ENCODE measurements at regions not wholly inside any gene's neighbourhood (a gene's known extent, or its start where the extent isn't known, plus 50 kb on each side); places are given as distances from the start of the nearest gene placed in this dataset.

GRCh38 chr1:25033030-25033827, 103.2 kb upstream of the RUNX3 start:
- DNase-seq = no peak

GRCh38 chr1:25031966-25032667, 102.0 kb upstream of the RUNX3 start:
- peak; percentile 86 for DNase-seq

DNA sequence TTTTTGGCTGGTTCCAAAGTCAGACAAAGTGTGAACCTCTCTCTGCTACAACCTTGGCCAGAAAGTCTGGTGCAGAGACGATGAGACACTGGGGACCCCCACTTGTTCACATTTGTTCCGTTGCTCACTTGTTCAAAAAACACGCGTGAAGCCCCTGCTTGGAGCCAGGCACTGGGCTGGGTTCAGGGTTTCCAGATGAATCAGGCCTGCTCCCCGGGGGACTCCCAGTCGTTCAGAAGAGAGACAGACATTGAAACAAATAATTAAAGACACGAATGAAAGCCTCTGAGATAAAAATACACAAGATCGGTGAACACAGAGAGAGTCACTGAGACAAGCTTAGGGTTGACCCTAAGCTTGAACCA, 101.5 kb upstream of the RUNX3 start:
- no peak for DNase-seq

DNA sequence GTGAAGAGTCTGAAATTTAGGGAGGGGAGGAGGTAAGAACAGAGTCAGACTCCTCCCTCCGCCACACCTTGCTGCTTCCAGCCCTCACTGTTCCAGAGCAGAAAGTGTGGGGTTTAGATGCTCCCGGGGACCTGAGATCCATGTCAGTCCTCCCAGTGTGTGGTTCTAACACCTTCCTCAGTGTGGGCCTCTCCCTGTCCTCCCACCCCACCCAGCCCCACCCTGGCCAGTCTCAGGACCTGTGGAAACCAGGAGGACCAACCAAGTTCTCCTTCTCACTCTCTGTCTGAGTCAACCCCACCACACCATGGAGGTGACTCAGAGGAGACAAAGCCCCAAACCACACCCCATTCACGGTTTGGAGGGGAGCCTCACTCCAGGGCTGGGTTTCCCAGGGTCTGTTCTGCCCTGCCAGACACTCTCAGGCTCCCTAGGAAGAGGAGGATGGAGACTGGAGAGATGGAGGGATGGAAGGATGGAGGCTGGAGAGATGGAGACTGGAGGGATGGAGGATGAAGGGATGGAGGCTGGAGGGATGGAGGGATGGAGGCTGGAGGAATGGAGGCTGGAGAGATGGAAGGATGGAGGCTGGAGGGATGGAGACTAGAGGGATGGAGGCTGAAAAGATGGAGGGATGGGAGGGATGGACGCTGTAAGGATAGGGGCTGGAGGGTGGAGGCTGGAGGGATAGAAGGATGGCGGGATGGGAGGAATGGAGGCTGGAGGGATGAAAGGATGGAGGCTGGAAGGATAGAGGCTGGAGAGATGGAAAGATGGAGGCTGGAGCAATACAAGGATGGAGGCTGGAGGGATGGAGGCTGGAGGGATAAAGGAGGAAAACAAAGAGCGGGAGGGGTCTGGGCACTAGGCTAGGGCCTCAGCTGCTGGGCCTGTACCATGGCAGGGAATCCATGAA, 100.9 kb upstream of the RUNX3 start:
- DNase-seq = no peak

DNA sequence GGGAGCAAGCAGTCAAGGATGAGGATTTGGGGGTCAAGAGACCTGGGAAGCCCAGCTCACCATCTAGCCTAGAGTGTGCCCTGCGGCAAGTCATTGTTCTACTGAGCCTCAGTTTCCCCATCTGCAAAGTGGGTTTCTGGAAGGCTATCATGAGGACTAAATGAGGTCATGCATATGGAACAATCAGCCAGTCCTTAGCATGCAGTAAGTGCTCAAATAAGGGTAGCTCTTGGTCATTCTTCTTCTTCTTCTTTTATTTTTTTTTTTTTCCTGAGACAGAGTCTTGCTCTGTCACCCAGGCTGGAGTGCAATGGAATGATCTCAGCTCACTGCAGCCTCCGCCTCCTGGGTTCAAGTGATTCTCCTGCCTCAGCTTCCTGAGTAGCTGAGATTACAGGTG, 99.9 kb upstream of the RUNX3 start:
- no peak for DNase-seq

DNA sequence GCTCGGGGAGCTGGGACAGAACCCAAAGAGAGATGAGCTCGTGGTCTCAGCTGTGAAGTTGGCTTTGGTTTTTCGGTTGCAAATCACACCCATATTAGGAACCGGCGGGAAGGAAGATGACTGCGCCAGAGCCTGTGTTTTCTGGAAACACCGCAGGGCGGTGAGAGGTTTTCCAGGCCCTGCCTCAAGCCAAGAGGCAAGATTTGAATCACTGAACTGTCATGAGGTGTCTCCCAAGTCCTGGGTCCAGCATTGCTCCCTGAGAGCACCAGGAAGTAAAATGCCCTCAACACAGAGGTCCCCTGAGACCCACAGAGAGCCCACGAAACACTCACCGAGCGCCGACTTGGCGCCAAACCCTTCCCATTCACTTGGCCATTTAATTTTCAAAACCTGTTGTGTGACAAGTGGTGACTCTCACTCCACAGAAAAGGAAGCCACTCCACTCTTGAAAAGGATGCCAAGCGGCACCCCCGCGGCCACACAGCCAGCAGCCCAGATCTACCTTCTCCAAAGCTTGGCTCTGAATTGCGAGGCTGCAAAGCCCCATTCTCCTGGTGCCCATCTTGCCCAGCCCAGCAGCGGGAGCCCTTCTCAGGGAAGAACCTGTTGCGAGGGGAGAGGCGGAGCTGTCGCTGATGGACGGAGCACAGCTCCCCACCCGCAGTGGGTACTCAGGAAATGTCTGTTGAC, 99.0 kb upstream of the RUNX3 start:
- DNase-seq = peak; percentile 73

- DNase-seq = no peak
Observed at GRCh38 chr1:25028587-25028906, 98.5 kb upstream of the RUNX3 start.

DNA sequence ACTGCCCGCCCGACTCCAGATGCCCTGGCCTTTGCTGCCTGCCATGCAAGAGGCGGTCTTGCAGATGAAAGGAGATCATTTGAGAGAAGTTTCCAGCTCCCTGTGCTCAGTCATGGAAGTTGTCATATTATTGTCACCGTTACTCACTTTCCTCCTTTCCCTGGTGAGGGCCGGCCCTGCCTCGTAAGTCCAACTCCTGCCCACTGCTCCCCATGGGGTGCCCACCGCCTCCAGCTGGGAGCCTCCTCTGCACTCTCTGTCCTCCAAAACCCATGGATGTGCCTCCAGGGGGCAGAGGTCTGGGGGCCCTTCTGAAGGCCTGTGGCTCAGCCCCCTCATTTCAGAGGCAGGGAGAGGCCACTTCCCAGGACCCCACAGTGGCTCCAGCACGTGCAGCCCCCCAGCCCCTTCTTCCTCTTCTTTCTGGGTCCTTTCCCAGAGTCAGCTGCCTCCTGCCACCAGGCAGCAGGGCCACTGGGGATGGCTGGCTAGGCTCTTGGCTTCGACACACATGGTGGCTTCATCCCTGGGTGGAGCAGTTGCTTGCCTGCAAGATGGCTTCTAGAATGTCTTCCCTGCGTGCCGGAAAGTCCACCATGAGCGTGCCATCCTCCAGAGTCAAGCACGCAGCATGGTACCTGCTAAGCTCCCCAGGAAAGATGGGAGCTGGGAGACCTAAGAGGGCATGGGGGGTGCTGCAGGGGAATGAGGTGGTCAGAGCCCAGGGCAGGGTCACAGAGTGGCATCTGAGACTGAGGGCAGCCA, 97.9 kb upstream of the RUNX3 start:
- no peak for DNase-seq

GRCh38 chr1:25026730-25027450, 96.8 kb upstream of the RUNX3 start:
- DNase-seq = no peak

DNA sequence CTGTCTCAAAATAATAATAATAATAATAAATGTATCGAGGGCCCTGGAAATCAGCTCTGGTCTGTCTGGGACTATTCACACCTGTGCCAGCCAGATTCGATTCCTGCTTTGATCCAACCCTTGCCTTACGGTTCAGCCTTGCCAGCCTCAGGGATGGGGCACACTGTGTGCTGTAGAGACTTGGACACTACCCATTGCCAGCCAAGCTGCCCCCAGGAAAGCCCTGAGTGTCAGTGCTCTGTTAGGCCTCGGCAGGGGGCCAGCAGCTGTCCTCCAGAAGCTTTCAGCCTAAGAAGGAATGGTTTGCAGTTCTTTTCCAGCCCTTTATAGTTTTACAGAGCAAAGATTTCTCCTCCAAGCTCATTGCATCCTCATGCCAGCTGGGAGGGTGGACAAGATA, 96.2 kb upstream of the RUNX3 start:
- DNase-seq = no peak

- DNase-seq = no peak
Observed at GRCh38 chr1:25024615-25025350, 94.7 kb upstream of the RUNX3 start.

DNA sequence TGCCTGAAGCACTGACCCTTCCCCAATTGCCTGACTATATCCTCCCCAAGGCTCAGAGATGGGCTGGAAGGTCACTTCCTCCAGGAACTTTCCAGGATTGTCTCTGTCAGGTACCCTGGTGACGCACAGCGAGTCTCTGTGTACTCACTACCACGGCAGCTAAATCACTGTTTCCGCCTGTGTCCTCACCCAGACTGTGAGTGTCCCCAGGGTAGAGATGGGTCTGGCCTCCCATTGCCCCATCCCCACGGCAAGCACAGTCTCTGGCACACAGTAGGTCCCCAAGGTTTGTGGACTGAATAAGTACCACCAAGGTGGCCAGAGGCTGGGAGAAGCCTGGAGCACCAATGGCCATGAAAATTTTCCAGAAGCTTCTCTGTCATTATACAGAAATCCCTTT, 93.8 kb upstream of the RUNX3 start:
- DNase-seq = no peak

DNA sequence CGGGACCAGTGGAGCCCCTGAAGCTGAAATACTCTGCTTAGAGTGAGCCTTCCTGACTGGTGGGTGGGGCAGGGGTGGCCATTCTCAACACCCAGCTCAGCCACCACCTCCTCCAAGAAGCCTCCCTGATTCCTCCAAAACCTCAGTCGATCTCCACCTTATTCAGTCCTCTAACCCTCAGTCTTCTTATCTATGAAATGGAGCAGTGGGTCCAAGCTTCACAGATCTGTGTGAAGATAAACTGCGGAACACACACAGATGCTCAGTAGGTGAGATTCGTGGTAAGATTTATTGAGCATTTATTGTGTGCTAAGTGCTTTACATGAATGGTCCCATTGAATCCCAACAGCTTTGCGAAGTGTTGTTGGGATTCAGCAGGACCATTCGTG, 93.1 kb upstream of the RUNX3 start:
- no peak for DNase-seq

DNA sequence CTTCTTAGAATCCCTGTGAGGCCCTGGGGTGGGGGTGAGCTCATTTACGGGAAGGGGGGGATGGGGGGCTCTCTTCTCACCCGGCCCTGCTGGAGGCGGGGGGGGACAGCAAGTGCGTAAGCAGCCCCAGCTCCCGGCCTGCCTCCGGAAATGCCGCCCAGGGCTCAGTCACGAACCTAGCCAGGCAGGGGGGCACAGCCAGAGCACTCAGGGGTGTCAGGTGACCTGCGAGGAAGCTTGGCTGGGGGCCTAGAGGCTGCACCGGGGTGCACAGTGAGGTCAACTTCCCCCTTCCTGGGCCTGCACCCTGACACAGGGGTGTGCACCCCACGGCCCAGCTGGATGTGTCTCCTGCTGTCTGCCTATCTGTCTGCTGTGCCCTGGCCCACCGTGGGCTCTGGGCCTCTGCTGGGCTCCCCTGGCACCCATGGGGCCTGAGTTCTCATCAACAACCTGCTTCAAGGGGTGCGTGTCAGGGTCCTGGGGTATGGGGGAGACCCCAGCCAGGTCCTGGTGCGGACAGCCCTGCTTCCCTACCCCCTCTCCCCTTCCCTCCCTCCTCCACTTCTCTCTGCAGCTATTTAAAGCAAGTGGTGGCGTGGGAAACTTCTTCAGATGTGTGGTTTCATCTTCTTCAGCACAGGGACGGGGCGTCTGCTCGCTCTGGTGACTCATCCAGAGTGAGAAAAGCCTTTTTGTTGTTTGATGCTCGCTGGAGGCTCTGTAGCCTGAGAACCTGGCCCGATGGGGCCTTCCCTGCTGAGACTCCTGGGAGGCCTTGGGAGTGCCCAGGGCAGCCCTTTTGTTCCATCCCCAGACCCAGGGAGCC, 92.5 kb upstream of the RUNX3 start:
- DNase-seq = no peak

DNA sequence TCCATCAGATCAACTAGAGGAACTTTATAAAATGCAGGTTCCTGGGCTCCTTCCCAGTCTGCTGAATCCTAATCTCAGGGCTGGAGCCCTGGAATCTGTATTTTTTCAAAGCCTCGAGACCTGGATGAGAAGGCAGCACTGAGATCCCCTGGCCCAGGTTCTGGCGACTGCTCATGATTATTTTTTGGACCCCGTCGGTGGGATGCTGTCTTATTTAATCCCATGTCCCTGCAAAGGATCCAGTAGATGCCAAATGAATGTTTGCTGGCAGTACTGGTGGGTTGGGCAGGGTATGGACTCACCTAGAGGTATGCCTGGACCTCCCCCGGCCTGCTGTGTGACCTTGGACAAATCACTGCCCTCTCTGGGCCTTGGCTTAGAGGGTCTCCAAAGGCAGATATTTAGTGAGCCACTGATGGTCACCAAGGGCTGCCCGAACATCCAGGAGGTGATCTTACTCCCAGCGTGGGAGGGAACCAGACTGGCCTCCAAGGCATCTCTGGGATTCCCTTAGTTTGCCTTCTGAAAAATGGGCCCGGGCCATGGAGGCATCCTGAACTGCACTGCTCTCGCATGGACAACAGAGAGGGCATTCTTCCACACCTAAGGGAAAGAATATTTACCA, 91.6 kb upstream of the RUNX3 start:
- DNase-seq = no peak

- DNase-seq = no peak
Observed at GRCh38 chr1:25020851-25021590, 90.9 kb upstream of the RUNX3 start.

- no peak for DNase-seq
Observed at GRCh38 chr1:25020173-25020845, 90.2 kb upstream of the RUNX3 start.

Data from NCI-H1092 (cell line).